ENCODE measurements at regions not wholly inside any gene's neighbourhood (a gene's known extent, or its start where the extent isn't known, plus 50 kb on each side); places are given as distances from the start of the nearest gene placed in this dataset.
"Not testable (repeated sequence)": the region's sequence is repeated elsewhere in the genome, so short reads cannot be mapped to it uniquely, and the experiment has no call there.

GRCh38 chr18:14937271-14937670 is 189.3 kb downstream of the ANKRD30B start:
- DNase-seq: no peak

- DNase-seq: no peak
Observed at GRCh38 chr18:14939141-14939540, 191.2 kb downstream of the ANKRD30B start.

GRCh38 chr18:14940106-14940505 is 192.1 kb downstream of the ANKRD30B start:
- DNase-seq: not testable (repeated sequence)

GRCh38 chr18:14940735-14941134 is 192.8 kb downstream of the ANKRD30B start:
- DNase-seq: no peak

- no peak for DNase-seq
Observed at GRCh38 chr18:14941256-14941655, 193.3 kb downstream of the ANKRD30B start.

GRCh38 chr18:14941792-14942191 is 193.8 kb downstream of the ANKRD30B start:
- DNase-seq: no peak

- no peak for DNase-seq
Observed at GRCh38 chr18:14942275-14942674, 194.3 kb downstream of the ANKRD30B start.

GRCh38 chr18:14943486-14943885 is 195.5 kb downstream of the ANKRD30B start:
- DNase-seq: no peak

GRCh38 chr18:14943967-14944636 is 196.1 kb downstream of the ANKRD30B start:
- no peak for DNase-seq

- DNase-seq: no peak
Observed at GRCh38 chr18:14944838-14945237, 196.9 kb downstream of the ANKRD30B start.

- no peak for DNase-seq
Observed at GRCh38 chr18:14945286-14945685, 197.3 kb downstream of the ANKRD30B start.

GRCh38 chr18:14945984-14946383 is 198.0 kb downstream of the ANKRD30B start:
- no peak for DNase-seq

- DNase-seq: not testable (repeated sequence)
Observed at GRCh38 chr18:14946741-14947470, 198.9 kb downstream of the ANKRD30B start.

- no peak for DNase-seq
Observed at GRCh38 chr18:14947482-14948162, 199.7 kb downstream of the ANKRD30B start.

- no peak for DNase-seq
Observed at GRCh38 chr18:14948163-14948540, 200.2 kb downstream of the ANKRD30B start.

- DNase-seq: no peak
Observed at GRCh38 chr18:14949800-14950664, 202.1 kb downstream of the ANKRD30B start.

- not testable (repeated sequence) for DNase-seq
Observed at GRCh38 chr18:14952444-14953077, 204.6 kb downstream of the ANKRD30B start.

- no peak for DNase-seq
Observed at GRCh38 chr18:14958701-14959100, 210.7 kb downstream of the ANKRD30B start.

GRCh38 chr18:14959550-14959949 is 211.6 kb downstream of the ANKRD30B start:
- no peak for DNase-seq

GRCh38 chr18:14961991-14962390 is 214.0 kb downstream of the ANKRD30B start:
- no peak for DNase-seq

- no peak for DNase-seq
Observed at GRCh38 chr18:14962626-14963025, 214.7 kb downstream of the ANKRD30B start.

- no peak for DNase-seq
Observed at GRCh38 chr18:14963246-14963645, 215.3 kb downstream of the ANKRD30B start.

All from islet precursor cell (in vitro differentiated cells).